A549 (cell line): ENCODE measurements at regions not wholly inside any gene's neighbourhood (a gene's known extent, or its start where the extent isn't known, plus 50 kb on each side); places are given as distances from the start of the nearest gene placed in this dataset.

Experiments
- ATAC-seq, 2 experiments: fragments of 200-7000 bp in 1 of 2; fragments of >200 bp in 1 of 2; cut with Nextera tagmentation in 1 of 2; cut with Tn5 transposase in 1 of 2; 3 replicates each; pipeline versions ENCODE4 v1.8.0 to v1.9.1; 2018 to 2020; ENCODE audit warnings: mild to moderate bottlenecking in 1 of 2, moderate library complexity in 1 of 2
- CTCF ChIA-PET: fragments of 300-600 bp; sonication (Branson Sonifier 250); formaldehyde crosslinking; extraction: SDS; loops from one replicate; lab custom pipeline; 2021; ENCODE audit warnings: antibody characterized with exemption, inconsistent platforms; lab: Yijun Ruan, JAX
- POLR2A ChIA-PET: fragments of 350-600 bp; formaldehyde crosslinking; extraction: SDS; loops from one replicate; lab custom pipeline; 2021; ENCODE audit warnings: antibody characterized with exemption, inconsistent platforms; lab: Yijun Ruan, JAX
- DNase-seq, 2 experiments: peaks; one replicate each; pipeline versions ENCODE4 v3.0.0 to v3.0.0-alpha.2; 2011 to 2016; ENCODE audit warnings: low read depth in 1 of 2, low spot score in 1 of 2
- FAIRE-seq: peaks from 2 replicates; lab custom pipeline; 2011; peaks lifted over from hg19 to GRCh38; lab: Jason Lieb, UNC
- H3K27ac ChIP-seq, 2 experiments: fragments of >200 bp; sonication (Bioruptor Twin); formaldehyde crosslinking; 3 replicates each; pipeline ENCODE4 v1.5.1; 2016 to 2017
- H3K4me1 ChIP-seq: fragments of >200 bp; sonication (Bioruptor Twin); formaldehyde crosslinking; 3 replicates; pipeline ENCODE4 v1.6.1; 2016
- H3K4me2 ChIP-seq: fragments of >200 bp; sonication (Bioruptor Twin); formaldehyde crosslinking; 3 replicates; pipeline ENCODE4 v1.6.1; 2016
- H3K4me3 ChIP-seq: fragments of >200 bp; sonication (Bioruptor Twin); formaldehyde crosslinking; 3 replicates; pipeline ENCODE4 v1.5.1; 2016
- H3K9me3 ChIP-seq: fragments of >200 bp; sonication (Bioruptor Twin); formaldehyde crosslinking; 3 replicates; pipeline ENCODE4 v1.6.1; 2016
- ATOH8 ChIP-seq: fragments of 250-450 bp; sonication (Bioruptor Pico); IDR thresholded peaks from 2 replicates; pipeline ENCODE4 v1.5.0; 2020; ENCODE audit warnings: low read depth, mild to moderate bottlenecking, moderate library complexity
- BHLHE40 ChIP-seq: IDR thresholded peaks from 2 replicates; pipeline ENCODE4 v1.6.1; 2012; ENCODE audit warnings: low read depth, low read length, inconsistent platforms
- CHD2 ChIP-seq: fragments of 150-350 bp; IDR thresholded peaks from 2 replicates; pipeline ENCODE4 v1.6.1; 2014; ENCODE audit warnings: low read length; ENCODE audit not compliant: partially characterized antibody
- ELK1 ChIP-seq: fragments of 150-350 bp; IDR thresholded peaks from 2 replicates; pipeline ENCODE4 v1.6.1; 2014; ENCODE audit warnings: low read depth, mild to moderate bottlenecking, low read length
- ESRRA ChIP-seq: fragments of 150-350 bp; IDR thresholded peaks from 2 replicates; pipeline ENCODE4 v1.6.1; 2014; ENCODE audit warnings: mild to moderate bottlenecking, low read length, borderline replicate concordance
- FOXS1 ChIP-seq: fragments of 250-450 bp; sonication (Bioruptor Pico); IDR thresholded peaks from 2 replicates; pipeline ENCODE4 v1.5.0; 2020; ENCODE audit warnings: mild to moderate bottlenecking, moderate library complexity
- HEYL ChIP-seq: fragments of 250-450 bp; sonication (Bioruptor Pico); IDR thresholded peaks from 2 replicates; pipeline ENCODE4 v1.8.0; 2021; ENCODE audit warnings: mild to moderate bottlenecking, moderate library complexity
- HOXA7 ChIP-seq: fragments of 250-450 bp; sonication (Bioruptor Pico); IDR thresholded peaks from 2 replicates; pipeline ENCODE4 v1.5.0; 2020; ENCODE audit warnings: mild to moderate bottlenecking, moderate library complexity
- HOXB13 ChIP-seq: fragments of 250-450 bp; sonication (Bioruptor Pico); IDR thresholded peaks from 2 replicates; pipeline ENCODE4 v1.5.0; 2020; ENCODE audit warnings: low read depth, mild to moderate bottlenecking, moderate library complexity
- JUN ChIP-seq, 2 experiments: fragments of >200 bp; sonication (Bioruptor Twin); formaldehyde crosslinking; IDR thresholded peaks; 2 replicates in 1 of 2; 3 replicates in 1 of 2; pipeline ENCODE4 v1.6.1; 2016 to 2017
- KDM5A ChIP-seq: fragments of 200-600 bp; sonication (generic); IDR thresholded peaks from 2 replicates; pipeline ENCODE4 v1.6.1; 2016; ENCODE audit warnings: antibody characterized with exemption, mild to moderate bottlenecking
- MAFK ChIP-seq: fragments of 450-650 bp; IDR thresholded peaks from 2 replicates; pipeline ENCODE4 v1.6.1; 2014; ENCODE audit not compliant: partially characterized antibody
- MYC ChIP-seq: IDR thresholded peaks from 2 replicates; pipeline ENCODE4 v1.6.1; 2012; ENCODE audit warnings: mild to moderate bottlenecking, inconsistent platforms, low read length, improper control_type of control experiment, borderline replicate concordance
- NPAS2 ChIP-seq: fragments of 250-450 bp; sonication (Bioruptor Pico); IDR thresholded peaks from 2 replicates; pipeline ENCODE4 v1.8.0; 2022; ENCODE audit warnings: mild to moderate bottlenecking, moderate library complexity, borderline replicate concordance
- PHF8 ChIP-seq: fragments of 200-600 bp; sonication (generic); IDR thresholded peaks from 2 replicates; pipeline ENCODE4 v1.6.1; 2016; ENCODE audit warnings: low read depth, mild to moderate bottlenecking, antibody characterized with exemption, moderate library complexity, borderline replicate concordance
- POLR2A ChIP-seq: IDR thresholded peaks from 2 replicates; pipeline ENCODE4 v1.6.1; 2012; ENCODE audit warnings: mild to moderate bottlenecking, low read length
- RAD21 ChIP-seq, 2 experiments: fragments of >200 bp in 1 of 2; sonication (Bioruptor Twin) in 1 of 2; formaldehyde crosslinking in 1 of 2; IDR thresholded peaks in 1 of 2; conservative IDR thresholded peaks in 1 of 2; 2 replicates in 1 of 2; 3 replicates in 1 of 2; pipeline ENCODE4 v1.6.1; 2012 to 2018; ENCODE audit warnings: inconsistent platforms in 1 of 2
- RARB ChIP-seq: fragments of 250-450 bp; sonication (Bioruptor Pico); IDR thresholded peaks from 2 replicates; pipeline ENCODE4 v1.8.0; 2021; ENCODE audit warnings: mild to moderate bottlenecking, moderate library complexity
- RFX5 ChIP-seq: fragments of 450-650 bp; IDR thresholded peaks from 2 replicates; pipeline ENCODE4 v1.7.1; 2014; ENCODE audit warnings: antibody characterized with exemption, mild to moderate bottlenecking, moderate library complexity
- RNF2 ChIP-seq: fragments of 200-600 bp; sonication (generic); IDR thresholded peaks from 2 replicates; pipeline ENCODE4 v1.6.1; 2016; ENCODE audit warnings: low read depth, mild to moderate bottlenecking, antibody characterized with exemption, moderate library complexity, borderline replicate concordance
- SMC3 ChIP-seq: fragments of >200 bp; sonication (Bioruptor Twin); formaldehyde crosslinking; IDR thresholded peaks from 3 replicates; pipeline ENCODE4 v1.6.1; 2018; ENCODE audit warnings: inconsistent platforms
- USF2 ChIP-seq: fragments of 450-650 bp; IDR thresholded peaks from 2 replicates; pipeline ENCODE4 v1.6.1; 2014; ENCODE audit warnings: antibody characterized with exemption
- ZC3H11A ChIP-seq: fragments of 450-650 bp; IDR thresholded peaks from 2 replicates; pipeline ENCODE4 v1.6.1; 2014; ENCODE audit warnings: antibody characterized with exemption, mild to moderate bottlenecking
- ZFP36 ChIP-seq: fragments of 450-650 bp; IDR thresholded peaks from 2 replicates; pipeline ENCODE4 v1.6.1; 2014; ENCODE audit warnings: borderline replicate concordance; ENCODE audit not compliant: partially characterized antibody
- ZNF302 ChIP-seq: fragments of 250-450 bp; sonication (Bioruptor Pico); IDR thresholded peaks from 2 replicates; pipeline ENCODE4 v1.9.0; 2021; ENCODE audit warnings: inconsistent platforms, mild to moderate bottlenecking, moderate library complexity
- WGBS: methylation state at CpG from one replicate; pipeline ENCODE4 v1.1.6; 2017; ENCODE audit errors: missing lambda C conversion rate; 5-methylcytosine and 5-hydroxymethylcytosine counted together
- TF ChIP-seq, protein P1 (sequence below): IDR thresholded peaks from 2 replicates; pipeline ENCODE4 v1.6.1; 2012
- TF ChIP-seq, protein P2 (sequence below): IDR thresholded peaks from 2 replicates; pipeline ENCODE4 v1.6.1; 2012; ENCODE audit warnings: low read depth, borderline replicate concordance
- TF ChIP-seq, protein P3 (sequence below): fragments of >200 bp; sonication (Bioruptor Twin); formaldehyde crosslinking; IDR thresholded peaks from 2 replicates; pipeline ENCODE4 v1.6.1; 2016

- Histone ChIP-seq H3K4me2 (peak overlapping the region; percentile 79), H3K9me3 (peaks cover 16% of the 10 kb centered on the region), H3K4me3 (peak overlapping the region; percentile 42)
- TF ChIP-seq ATOH8 (CRISPR knock-in tag) (peak; percentile 84; the same call in 1 of the 2 replicates), MAFK (no peak), MYC (peak; percentile 60; the same call in 1 of the 2 replicates), HEYL (CRISPR knock-in tag) (no peak), PHF8 (no peak), KDM5A (no peak), POLR2A (peak; percentile 65), RFX5 (no peak), USF2 (peak; percentile 64), HOXB13 (peak; percentile 83; the same call in 1 of the 2 replicates), ZFP36 (peak; percentile 22), HOXA7 (no peak), RAD21 (conservative IDR thresholded peaks at IDR 0.05 in 1 of 2, IDR thresholded peaks at IDR 0.05 in 1 of 2) (no peak), NPAS2 (CRISPR knock-in tag) (peak; percentile 61; the same call in 1 of the 2 replicates), JUN (IDR thresholded peaks at IDR 0.05) (peak in 1 of 2 experiments; percentile 46; a peak in 1 of 5 replicates), CHD2 (no peak), BHLHE40 (no peak), ZNF302 (CRISPR knock-in tag) (0 out of 2 replicates have a peak, but pooled peaks have one; percentile 23), ZC3H11A (no peak), FOXS1 (CRISPR knock-in tag) (0 out of 2 replicates have a peak, but pooled peaks have one; percentile 56), SMC3 (no peak)
- TF ChIP-seq, protein P1, sequence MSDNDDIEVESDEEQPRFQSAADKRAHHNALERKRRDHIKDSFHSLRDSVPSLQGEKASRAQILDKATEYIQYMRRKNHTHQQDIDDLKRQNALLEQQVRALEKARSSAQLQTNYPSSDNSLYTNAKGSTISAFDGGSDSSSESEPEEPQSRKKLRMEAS = peak; percentile 85
- TF ChIP-seq, protein P2, sequence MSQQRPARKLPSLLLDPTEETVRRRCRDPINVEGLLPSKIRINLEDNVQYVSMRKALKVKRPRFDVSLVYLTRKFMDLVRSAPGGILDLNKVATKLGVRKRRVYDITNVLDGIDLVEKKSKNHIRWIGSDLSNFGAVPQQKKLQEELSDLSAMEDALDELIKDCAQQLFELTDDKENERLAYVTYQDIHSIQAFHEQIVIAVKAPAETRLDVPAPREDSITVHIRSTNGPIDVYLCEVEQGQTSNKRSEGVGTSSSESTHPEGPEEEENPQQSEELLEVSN = peak; percentile 86
- TF ChIP-seq, all 56 proteins: peak for 12
- H3K4me1 ChIP-seq = peaks cover 14% of the 10 kb centered on the region
- POLR2A ChIA-PET = interaction anchor here (0.7 to 1.0 kb wide), 9 partner anchors 24 to 1063 kb away, joined by 3 to 5 read pairs (median 3); no protein-coding TSS in a partner anchor
- FAIRE-seq (no peak), ATAC-seq (peak; percentile 96 to 98), DNase-seq (peak; percentile 45 to 77)
- WGBS = 55% methylated on average over 38 of the region's 63 CpGs
- CTCF ChIA-PET = interaction anchor here (1.2 to 1.4 kb wide), 3 partner anchors 15 to 140 kb away, joined by 3 read pairs; no protein-coding TSS in a partner anchor
- peak overlapping the region; percentile 80 to 96 for H3K27ac ChIP-seq
These were observed 203.7 kb downstream of the ABHD5 start for GRCh38 chr3:43894176-43895049.

- Histone ChIP-seq H3K27ac (no peak overlapping the region), H3K9me3 (peaks cover 16% of the 10 kb centered on the region), H3K4me1 (peaks cover 14% of the 10 kb centered on the region), H3K4me3 (no peak overlapping the region), H3K4me2 (no peak overlapping the region)
- ChIA-PET CTCF (interaction anchor here (1.3 kb wide), 1 partner anchor 141 kb away, joined by 3 read pairs; no protein-coding TSS in a partner anchor), POLR2A (no interaction called here)
- DNase-seq = no peak
- no peak for FAIRE-seq
- no peak for ATAC-seq
- TF ChIP-seq, protein P3, sequence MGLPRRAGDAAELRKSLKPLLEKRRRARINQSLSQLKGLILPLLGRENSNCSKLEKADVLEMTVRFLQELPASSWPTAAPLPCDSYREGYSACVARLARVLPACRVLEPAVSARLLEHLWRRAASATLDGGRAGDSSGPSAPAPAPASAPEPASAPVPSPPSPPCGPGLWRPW = no peak
- no peak for TF ChIP-seq ESRRA
- no peak for TF ChIP-seq RARB (CRISPR knock-in tag)
- no peak for TF ChIP-seq ELK1
- TF ChIP-seq RNF2 = no peak
- no peak for TF ChIP-seq ATOH8 (CRISPR knock-in tag)
- TF ChIP-seq FOXS1 (CRISPR knock-in tag) = no peak
- WGBS = 74% methylated on average over 4 of the region's 4 CpGs
These were observed 204.8 kb downstream of the ABHD5 start for GRCh38 chr3:43895573-43895972.
